Esophagus muscularis mucosa (tissue), 4 donors: ENCODE measurements at regions not wholly inside any gene's neighbourhood (a gene's known extent, or its start where the extent isn't known, plus 50 kb on each side); places are given as distances from the start of the nearest gene placed in this dataset.

Experiments
- DNase-seq: peaks from one replicate; pipeline ENCODE4 v3.0.0-alpha.2; 2017; ENCODE audit errors: extremely low spot score
- H3K27ac ChIP-seq, 4 donors: fragments of 200-600 bp; sonication (generic); replicated peaks in 1 of 4; 1 replicate in 3 of 4; 2 replicates in 1 of 4; pipeline ENCODE4 v1.5.1; 2016 to 2019; ENCODE audit warnings: mild to moderate bottlenecking in 1 of 4
- H3K27me3 ChIP-seq, 4 donors: fragments of 200-600 bp; sonication (generic); one replicate each; pipeline versions ENCODE4 v1.5.1 to v1.6.0; 2016 to 2019
- H3K36me3 ChIP-seq, 4 donors: fragments of 200-600 bp; sonication (generic); one replicate each; pipeline ENCODE4 v1.5.1; 2016 to 2019
- H3K4me1 ChIP-seq, 4 donors: fragments of 200-600 bp; sonication (generic); one replicate each; pipeline ENCODE4 v1.5.1; 2016 to 2019
- H3K4me3 ChIP-seq, 4 donors: fragments of 200-600 bp; sonication (generic); 1 replicate in 2 of 4; 2 replicates in 2 of 4; pipeline ENCODE4 v1.5.1; 2016 to 2019; ENCODE audit warnings: mild to moderate bottlenecking in 4 of 4, moderate library complexity in 1 of 4
- H3K9me3 ChIP-seq, 4 donors: fragments of 200-600 bp; sonication (generic); 1 replicate in 3 of 4; 2 replicates in 1 of 4; pipeline ENCODE4 v1.5.1; 2016 to 2019
- EP300 ChIP-seq: sonication (generic); formaldehyde crosslinking; IDR thresholded peaks from one replicate; pipeline ENCODE4 v1.6.1; 2017; ENCODE audit warnings: antibody characterized with exemption
- POLR2A ChIP-seq: fragments of 450-650 bp; IDR thresholded peaks from one replicate; pipeline ENCODE4 v1.6.1; 2017; ENCODE audit warnings: antibody characterized with exemption, moderate library complexity, mild to moderate bottlenecking, low read depth
- POLR2AphosphoS5 ChIP-seq, 2 donors: sonication (generic); formaldehyde crosslinking; IDR thresholded peaks; one replicate each; pipeline ENCODE4 v1.6.1; 2017; ENCODE audit warnings: antibody characterized with exemption in 2 of 2
- WGBS: methylation state at CpG from one replicate; pipeline ENCODE4 v1.1.5; 2018; 5-methylcytosine and 5-hydroxymethylcytosine counted together
- intact Hi-C: fragments of 100-400 bp; cut with DNase I; formaldehyde crosslinking; loops from one replicate; pipeline ENCODE4 v1.15.1; 2023
- TF ChIP-seq, protein P1 (sequence below), 3 experiments: fragments of 200-600 bp in 2 of 3; fragments of 450-650 bp in 1 of 3; sonication (generic) in 2 of 3; IDR thresholded peaks; one replicate each; pipeline ENCODE4 v1.5.1; 2017 to 2019; ENCODE audit warnings: antibody characterized with exemption in 3 of 3, mild to moderate bottlenecking in 2 of 3, moderate library complexity in 1 of 3

DNA sequence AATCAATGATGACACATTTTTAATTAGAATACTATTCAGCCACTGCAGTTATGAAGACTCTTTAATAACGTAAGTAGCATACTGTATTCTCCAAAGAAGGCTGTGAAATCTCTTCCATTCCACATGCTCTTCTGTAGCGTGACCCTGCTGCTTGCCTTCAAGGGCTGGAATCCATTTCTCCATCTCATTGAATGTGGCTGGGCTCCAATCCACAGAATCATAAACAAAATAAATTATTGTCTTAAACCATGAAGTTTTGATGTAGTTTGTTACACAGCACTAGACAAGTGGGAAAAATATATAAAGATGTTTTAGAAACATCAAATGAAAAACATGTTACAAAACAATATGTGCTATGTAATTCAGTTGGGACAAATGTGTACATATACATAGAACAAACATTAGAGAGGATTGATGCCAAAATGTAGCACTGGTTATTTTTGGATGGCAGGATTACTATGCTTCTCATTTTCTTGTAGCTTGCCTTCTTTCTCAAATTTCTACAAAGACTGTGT lies 410.8 kb upstream of the PODXL start:
- 57% methylated on average over 2 of the region's 2 CpGs for WGBS
- no peak overlapping the region for H3K4me3 ChIP-seq
- no peak for DNase-seq
- H3K4me1 ChIP-seq: peaks cover 0 to 5% (median 2%) of the 10 kb centered on the region in 4 donors
- H3K9me3 ChIP-seq: no peaks in the 10 kb centered on the region
- no peaks in the 10 kb centered on the region for H3K27me3 ChIP-seq
- TF ChIP-seq, protein P1, sequence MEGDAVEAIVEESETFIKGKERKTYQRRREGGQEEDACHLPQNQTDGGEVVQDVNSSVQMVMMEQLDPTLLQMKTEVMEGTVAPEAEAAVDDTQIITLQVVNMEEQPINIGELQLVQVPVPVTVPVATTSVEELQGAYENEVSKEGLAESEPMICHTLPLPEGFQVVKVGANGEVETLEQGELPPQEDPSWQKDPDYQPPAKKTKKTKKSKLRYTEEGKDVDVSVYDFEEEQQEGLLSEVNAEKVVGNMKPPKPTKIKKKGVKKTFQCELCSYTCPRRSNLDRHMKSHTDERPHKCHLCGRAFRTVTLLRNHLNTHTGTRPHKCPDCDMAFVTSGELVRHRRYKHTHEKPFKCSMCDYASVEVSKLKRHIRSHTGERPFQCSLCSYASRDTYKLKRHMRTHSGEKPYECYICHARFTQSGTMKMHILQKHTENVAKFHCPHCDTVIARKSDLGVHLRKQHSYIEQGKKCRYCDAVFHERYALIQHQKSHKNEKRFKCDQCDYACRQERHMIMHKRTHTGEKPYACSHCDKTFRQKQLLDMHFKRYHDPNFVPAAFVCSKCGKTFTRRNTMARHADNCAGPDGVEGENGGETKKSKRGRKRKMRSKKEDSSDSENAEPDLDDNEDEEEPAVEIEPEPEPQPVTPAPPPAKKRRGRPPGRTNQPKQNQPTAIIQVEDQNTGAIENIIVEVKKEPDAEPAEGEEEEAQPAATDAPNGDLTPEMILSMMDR (IDR thresholded peaks at IDR 0.05): no peak
- no peak for TF ChIP-seq POLR2A
- TF ChIP-seq POLR2AphosphoS5 (IDR thresholded peaks at IDR 0.05): no peak
- TF ChIP-seq EP300: no peak
- no peaks in the 10 kb centered on the region for H3K36me3 ChIP-seq
- H3K27ac ChIP-seq: no peak overlapping the region
- intact Hi-C loops: no loop called here

DNA sequence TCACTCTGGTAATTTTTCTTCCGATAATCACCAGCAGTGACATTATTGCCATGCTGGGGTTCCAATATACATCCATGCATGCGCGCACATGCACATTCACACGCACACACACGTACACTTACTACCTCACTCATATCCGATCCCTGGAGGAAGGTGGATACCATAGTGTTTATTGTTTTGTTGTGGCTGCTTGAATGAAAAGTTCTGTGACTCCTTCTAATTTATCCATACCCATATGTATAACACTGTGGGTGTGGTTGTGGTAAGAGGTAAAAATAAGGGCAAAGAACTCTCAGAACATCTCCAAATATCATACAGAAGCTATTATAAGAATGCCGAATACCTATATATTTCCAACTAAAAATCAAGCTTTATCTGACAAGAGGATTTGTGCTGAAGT lies 407.8 kb upstream of the PODXL start:
- intact Hi-C loops: no loop called here
- 98% methylated on average over 7 of the region's 7 CpGs for WGBS

DNA sequence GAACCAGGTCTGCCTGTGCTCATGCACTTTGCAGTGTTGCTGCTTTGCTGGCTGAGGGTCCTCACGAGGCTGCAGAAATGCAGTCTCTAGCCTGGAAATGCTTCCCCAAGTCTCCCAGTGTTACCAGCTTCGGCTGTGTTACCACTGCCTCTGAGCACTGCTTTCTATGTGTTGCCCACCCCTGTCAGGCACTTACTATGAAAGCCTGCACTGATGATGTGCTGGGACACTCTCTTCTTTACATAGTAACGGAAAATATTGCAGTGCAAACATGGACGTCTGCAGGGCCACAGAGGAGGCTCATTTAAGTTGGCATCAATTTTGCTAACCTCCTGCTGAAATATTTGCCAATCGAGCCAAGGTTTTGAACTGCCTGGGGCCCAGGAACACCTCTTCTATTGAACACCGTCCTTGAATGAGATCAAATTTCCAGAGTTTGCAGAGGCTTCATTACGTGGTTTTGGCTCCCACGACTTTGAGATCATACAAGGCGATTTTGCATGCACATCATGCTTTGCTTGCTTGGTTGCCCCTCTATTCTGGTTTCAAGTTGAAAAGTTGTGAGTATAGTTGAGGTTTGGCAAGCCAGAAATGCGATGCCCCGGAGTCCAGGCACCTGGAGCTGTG lies 404.7 kb upstream of the PODXL start:
- Histone ChIP-seq H3K9me3 (no peaks in the 10 kb centered on the region), H3K36me3 (no peaks in the 10 kb centered on the region), H3K27me3 (no peaks in the 10 kb centered on the region), H3K4me3 (no peak overlapping the region), H3K27ac (no peak overlapping the region), H3K4me1 (no peaks in the 10 kb centered on the region)
- TF ChIP-seq, protein P1 (IDR thresholded peaks at IDR 0.05): no peak
- TF ChIP-seq EP300 (no peak), POLR2AphosphoS5 (IDR thresholded peaks at IDR 0.05) (no peak), POLR2A (no peak)
- DNase-seq: no peak
- WGBS: 81% methylated on average over 10 of the region's 11 CpGs
- intact Hi-C loops: no loop called here

More for the DNA sequence above, 407.8 kb upstream of the PODXL start:
- Histone ChIP-seq H3K36me3 (no peaks in the 10 kb centered on the region), H3K9me3 (no peaks in the 10 kb centered on the region), H3K27me3 (no peaks in the 10 kb centered on the region), H3K27ac (no peak overlapping the region), H3K4me3 (no peak overlapping the region), H3K4me1 (peaks cover 0 to 5% (median 2%) of the 10 kb centered on the region in 4 donors)
- DNase-seq: no peak
- TF ChIP-seq POLR2A (no peak), EP300 (no peak), POLR2AphosphoS5 (IDR thresholded peaks at IDR 0.05) (no peak)
- TF ChIP-seq, protein P1 (IDR thresholded peaks at IDR 0.05): no peak

DNA sequence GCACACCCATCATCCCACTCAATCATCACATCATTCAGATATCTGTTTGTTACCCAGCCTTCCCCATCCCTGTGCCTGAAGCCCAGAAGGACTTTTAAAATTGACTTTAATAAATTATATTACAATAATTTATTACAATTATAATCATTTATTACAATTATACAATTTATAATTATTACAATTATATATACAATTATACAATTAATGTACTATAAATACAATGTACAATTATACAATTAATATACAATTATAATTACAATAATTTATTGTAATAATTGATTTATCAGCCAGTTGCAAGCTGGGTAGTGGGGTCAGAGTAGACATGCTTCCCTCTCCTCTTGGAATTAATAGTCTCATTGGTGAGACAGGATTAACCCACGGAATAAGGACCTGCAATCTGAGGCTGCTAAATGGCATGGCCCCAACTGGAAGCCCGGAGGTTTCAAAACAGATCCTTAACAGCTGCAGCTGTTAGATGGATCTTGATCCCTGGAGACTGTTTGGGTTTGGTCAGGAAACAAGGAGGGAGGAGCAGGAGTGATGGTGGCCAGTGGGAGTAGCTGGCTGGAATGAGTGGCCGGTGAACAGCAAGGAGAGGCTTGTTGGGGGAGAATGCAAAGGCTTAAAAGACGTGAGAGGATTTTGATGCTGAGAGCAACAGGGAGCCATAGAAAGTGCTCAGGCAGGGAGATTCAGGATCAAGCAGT lies 402.8 kb upstream of the PODXL start:
- TF ChIP-seq POLR2AphosphoS5 (IDR thresholded peaks at IDR 0.05): no peak
- no peak for TF ChIP-seq POLR2A
- TF ChIP-seq, protein P1 (IDR thresholded peaks at IDR 0.05): no peak
- no peak for TF ChIP-seq EP300
- Histone ChIP-seq H3K4me1 (peaks cover 0 to under 1% (median 0%) of the 10 kb centered on the region in 4 donors), H3K4me3 (no peak overlapping the region), H3K36me3 (no peaks in the 10 kb centered on the region), H3K27me3 (no peaks in the 10 kb centered on the region), H3K9me3 (no peaks in the 10 kb centered on the region), H3K27ac (no peak overlapping the region)
- 38% methylated on average over 4 of the region's 4 CpGs for WGBS
- intact Hi-C loops: no loop called here
- no peak for DNase-seq
